H9 (cell line): ENCODE measurements at regions not wholly inside any gene's neighbourhood (a gene's known extent, or its start where the extent isn't known, plus 50 kb on each side); places are given as distances from the start of the nearest gene placed in this dataset.

ENCODE experiments used
- DNase-seq: peaks from one replicate; pipeline ENCODE4 v3.0.0-alpha.2; 2017
- H2AFZ ChIP-seq: one replicate; pipeline ENCODE4 v1.6.1; 2013; ENCODE audit warnings: mild to moderate bottlenecking, low read length, control low read depth, moderate library complexity
- H2AK5ac ChIP-seq: 2 replicates; pipeline ENCODE4 v1.6.1; 2013; ENCODE audit warnings: low read length, control low read depth, mixed read lengths; ENCODE audit not compliant: insufficient read length
- H2BK120ac ChIP-seq: one replicate; pipeline ENCODE4 v1.6.1; 2013; ENCODE audit warnings: low read depth, mild to moderate bottlenecking, low read length, control low read depth, inconsistent platforms; ENCODE audit not compliant: poor library complexity, severe bottlenecking
- H2BK12ac ChIP-seq: 2 replicates; pipeline ENCODE4 v1.6.1; 2013; ENCODE audit warnings: low read length, control low read depth, mixed read lengths, low read depth; ENCODE audit not compliant: insufficient read length
- H2BK15ac ChIP-seq: 2 replicates; pipeline ENCODE4 v1.6.1; 2013; ENCODE audit warnings: low read depth, low read length, control low read depth
- H2BK20ac ChIP-seq: one replicate; pipeline ENCODE4 v1.6.1; 2013; ENCODE audit warnings: low read depth, mild to moderate bottlenecking, low read length, control low read depth, inconsistent platforms; ENCODE audit not compliant: poor library complexity, severe bottlenecking
- H2BK5ac ChIP-seq: 2 replicates; pipeline ENCODE4 v1.6.1; 2013; ENCODE audit warnings: low read length, control low read depth, mixed read lengths; ENCODE audit not compliant: insufficient read length
- H3K14ac ChIP-seq: 2 replicates; pipeline ENCODE4 v1.6.1; 2013; ENCODE audit warnings: low read length, control low read depth; ENCODE audit not compliant: insufficient read depth
- H3K18ac ChIP-seq: 2 replicates; pipeline ENCODE4 v1.6.1; 2013; ENCODE audit warnings: low read depth, mild to moderate bottlenecking, mixed read lengths, low read length, control low read depth; ENCODE audit not compliant: insufficient read length
- H3K23ac ChIP-seq: 2 replicates; pipeline ENCODE4 v1.6.1; 2013; ENCODE audit warnings: low read length, control low read depth, mixed read lengths, low read depth; ENCODE audit not compliant: insufficient read length
- H3K23me2 ChIP-seq: 2 replicates; pipeline ENCODE4 v1.6.1; 2013; ENCODE audit warnings: low read depth, mild to moderate bottlenecking, mixed read lengths, low read length, control low read depth; ENCODE audit not compliant: insufficient read length, poor library complexity, severe bottlenecking
- H3K27ac ChIP-seq: 2 replicates; pipeline ENCODE4 v1.5.1; 2013; ENCODE audit warnings: low read length, control low read depth, mixed read lengths, low read depth; ENCODE audit not compliant: insufficient read length
- H3K27me3 ChIP-seq: 2 replicates; pipeline ENCODE4 v1.6.1; 2013; ENCODE audit warnings: low read length, control low read depth, inconsistent platforms; ENCODE audit not compliant: insufficient read depth
- H3K4ac ChIP-seq: 2 replicates; pipeline ENCODE4 v1.6.1; 2013; ENCODE audit warnings: low read depth, mild to moderate bottlenecking, control low read depth, inconsistent platforms, low read length, moderate library complexity
- H3K4me1 ChIP-seq: 2 replicates; pipeline ENCODE4 v1.6.1; 2013; ENCODE audit warnings: low read length, control low read depth, inconsistent platforms; ENCODE audit not compliant: insufficient read depth
- H3K4me2 ChIP-seq: 2 replicates; pipeline ENCODE4 v1.6.1; 2013; ENCODE audit warnings: low read length, control low read depth, mixed read lengths; ENCODE audit not compliant: insufficient read length, insufficient read depth
- H3K56ac ChIP-seq: 2 replicates; pipeline ENCODE4 v1.6.1; 2013; ENCODE audit warnings: low read depth, mild to moderate bottlenecking, mixed read lengths, low read length, control low read depth; ENCODE audit not compliant: insufficient read length
- H3K79me1 ChIP-seq: 2 replicates; pipeline ENCODE4 v1.6.1; 2013; ENCODE audit warnings: low read depth, mild to moderate bottlenecking, moderate library complexity, low read length, control low read depth, inconsistent platforms; ENCODE audit not compliant: insufficient read depth, poor library complexity, severe bottlenecking
- H3K79me2 ChIP-seq: 2 replicates; pipeline ENCODE4 v1.6.1; 2013; ENCODE audit warnings: low read length, control low read depth, inconsistent platforms; ENCODE audit not compliant: insufficient read depth
- H3K9ac ChIP-seq: 2 replicates; pipeline ENCODE4 v1.6.1; 2013; ENCODE audit warnings: low read length, control low read depth, mixed read lengths; ENCODE audit not compliant: insufficient read length; ENCODE audit errors: extremely low read depth
- H3K9me3 ChIP-seq: one replicate; pipeline ENCODE4 v1.6.1; 2013; ENCODE audit warnings: low read depth, low read length, inconsistent platforms; ENCODE audit not compliant: control insufficient read depth
- H3T11ph ChIP-seq: one replicate; pipeline ENCODE4 v1.6.1; 2013; ENCODE audit warnings: mild to moderate bottlenecking, low read length, control low read depth, inconsistent platforms
- H4K20me1 ChIP-seq: one replicate; pipeline ENCODE4 v1.6.1; 2013; ENCODE audit not compliant: control insufficient read depth, insufficient read length, insufficient read depth
- H4K5ac ChIP-seq: 2 replicates; pipeline ENCODE4 v1.6.1; 2013; ENCODE audit warnings: low read depth, mild to moderate bottlenecking, mixed read lengths, low read length, control low read depth; ENCODE audit not compliant: insufficient read length
- H4K8ac ChIP-seq: replicated peaks from 2 replicates; pipeline ENCODE4 v1.6.1; 2013; ENCODE audit warnings: low read length, control low read depth, mixed read lengths, low read depth; ENCODE audit not compliant: insufficient read length
- H4K91ac ChIP-seq: 2 replicates; pipeline ENCODE4 v1.6.1; 2013; ENCODE audit warnings: low read depth, mild to moderate bottlenecking, moderate library complexity, mixed read lengths, low read length, control low read depth; ENCODE audit not compliant: insufficient read length
- H3K27ac Mint-ChIP-seq, 3 experiments: 2 replicates in 2 of 3; 3 replicates in 1 of 3; pipeline ENCODE4 v1.8.0; 2020 to 2021; ENCODE audit warnings: mixed read lengths in 3 of 3, mild to moderate bottlenecking in 1 of 3, moderate library complexity in 1 of 3
- H3K27me3 Mint-ChIP-seq: 2 replicates; pipeline ENCODE4 v1.8.0; 2021; ENCODE audit warnings: low read depth, mild to moderate bottlenecking, moderate library complexity, mixed read lengths
- H3K36me3 Mint-ChIP-seq, 3 experiments: 2 replicates in 2 of 3; 3 replicates in 1 of 3; pipeline ENCODE4 v1.8.0; 2020 to 2021; ENCODE audit warnings: low read depth in 3 of 3, mixed read lengths in 3 of 3; ENCODE audit not compliant: insufficient read depth in 1 of 3
- H3K4me1 Mint-ChIP-seq, 2 experiments: 2 replicates each; pipeline ENCODE4 v1.8.0; 2020; ENCODE audit warnings: mixed read lengths in 2 of 2
- H3K4me3 Mint-ChIP-seq, 2 experiments: 2 replicates in 1 of 2; 3 replicates in 1 of 2; pipeline ENCODE4 v1.8.0; 2020 to 2021; ENCODE audit warnings: mild to moderate bottlenecking in 2 of 2, mixed read lengths in 2 of 2, moderate library complexity in 1 of 2
- H3K9me3 Mint-ChIP-seq, 2 experiments: 2 replicates in 1 of 2; 3 replicates in 1 of 2; pipeline ENCODE4 v1.8.0; 2020; ENCODE audit warnings: mild to moderate bottlenecking in 2 of 2, mixed read lengths in 2 of 2, moderate library complexity in 1 of 2
- CTCF ChIP-seq: fragments of 200-600 bp; sonication (generic); conservative IDR thresholded peaks from 3 replicates; pipeline ENCODE4 v1.8.0; 2021; ENCODE audit warnings: antibody characterized with exemption, mild to moderate bottlenecking
- WGBS: extraction: QIAGEN DNeasy Blood & Tissue Kit; methylation state at CpG from one replicate; pipeline ENCODE4 v1.1.7; 2013; ENCODE audit warnings: missing lambda C conversion rate, low lambda C conversion rate, mixed read lengths; ENCODE audit not compliant: insufficient read length; ENCODE audit errors: extremely low coverage; 5-methylcytosine and 5-hydroxymethylcytosine counted together

GRCh38 chr12:45575823-45576475 is 153.6 kb upstream of the ARID2 start:
- Histone ChIP-seq H2BK15ac (no peak overlapping the region), H3K14ac (no peak overlapping the region), H3K4ac (no peak overlapping the region), H2BK20ac (no peak overlapping the region), H3K9ac (no peak overlapping the region), H4K20me1 (no peaks in the 10 kb centered on the region), H3K18ac (no peak overlapping the region), H3K27ac (no peak overlapping the region), H3K23me2 (no peaks in the 10 kb centered on the region), H4K5ac (no peak overlapping the region), H2BK12ac (no peak overlapping the region), H3K4me2 (no peak overlapping the region), H3K9me3 (no peaks in the 10 kb centered on the region), H3K4me1 (no peaks in the 10 kb centered on the region), H2AK5ac (no peak overlapping the region), H3T11ph (no peak overlapping the region), H3K27me3 (no peaks in the 10 kb centered on the region), H2BK5ac (no peak overlapping the region), H3K56ac (no peak overlapping the region), H3K79me1 (no peaks in the 10 kb centered on the region), H4K91ac (no peak overlapping the region), H4K8ac (no peak overlapping the region), H3K23ac (no peak overlapping the region), H2BK120ac (no peak overlapping the region), H3K79me2 (no peaks in the 10 kb centered on the region), H2AFZ (no peak overlapping the region)
- peak overlapping the region in 2 of 3 experiments; percentile 15 to 85; a peak in 3 of 7 replicates for H3K27ac Mint-ChIP-seq
- WGBS: no CpG with 5 or more reads among the region's 7 CpGs
- no peaks in the 10 kb centered on the region for H3K36me3 Mint-ChIP-seq
- no peaks in the 10 kb centered on the region for H3K27me3 Mint-ChIP-seq
- no peak for TF ChIP-seq CTCF
- H3K4me1 Mint-ChIP-seq: peaks cover 22 to 25% of the 10 kb centered on the region in 2 experiments
- H3K4me3 Mint-ChIP-seq: no peak overlapping the region
- no peaks in the 10 kb centered on the region for H3K9me3 Mint-ChIP-seq
- DNase-seq: no peak
